ENCODE measurements at regions not wholly inside any gene's neighbourhood (a gene's known extent, or its start where the extent isn't known, plus 50 kb on each side); places are given as distances from the start of the nearest gene placed in this dataset.
A peak's percentile ranks its signal among the peaks of the same experiment; 100 is the strongest.

DNA sequence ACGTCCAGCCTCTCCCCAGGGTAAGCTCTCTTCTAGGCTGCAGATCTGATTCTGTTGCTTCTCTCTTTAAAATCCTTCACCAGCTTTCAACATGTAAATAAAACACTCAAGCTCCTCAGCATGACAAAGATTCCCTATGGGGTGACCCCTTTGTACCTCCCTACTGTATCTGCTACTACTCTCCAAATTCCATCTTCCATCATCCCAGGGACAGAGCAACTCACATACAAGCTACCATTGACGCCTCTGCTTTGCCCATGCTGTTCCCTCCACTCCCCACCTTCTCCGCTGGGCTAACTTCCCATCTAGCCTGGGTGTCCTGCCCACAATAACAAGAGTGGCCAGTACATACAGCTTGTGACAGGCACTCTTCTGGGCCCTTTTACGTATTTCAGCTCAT, 207.5 kb upstream of the ZBED5 start:
- ATAC-seq (no peak), DNase-seq (ENCODE audit: low spot score in 2 of 2) (no peak)
- Mint-ChIP-seq H3K9me3 (no peaks in the 10 kb centered on the region), H3K36me3 (no peaks in the 10 kb centered on the region), H3K4me1 (no peaks in the 10 kb centered on the region), H3K4me3 (no peak overlapping the region), H3K27ac (no peak overlapping the region)

DNA sequence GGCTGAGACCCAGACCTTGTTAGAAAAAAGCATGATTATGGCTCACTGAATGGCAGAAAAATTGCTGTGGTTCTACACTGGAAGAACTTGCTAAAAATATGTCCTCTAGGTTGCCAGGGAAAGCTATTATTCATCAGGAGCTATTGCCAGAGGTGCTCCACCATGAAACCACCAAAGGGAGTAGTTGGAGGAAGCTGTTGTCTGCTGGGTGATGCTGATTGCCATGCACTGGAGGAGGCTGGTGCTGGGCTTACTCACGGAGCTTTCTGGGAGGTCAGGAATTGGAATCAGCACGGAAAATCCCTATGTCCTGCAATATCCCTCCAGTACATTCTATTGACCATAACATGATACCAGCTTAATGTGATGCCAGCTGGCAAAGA, 199.6 kb upstream of the ZBED5 start:
- no peaks in the 10 kb centered on the region for H3K36me3 Mint-ChIP-seq
- H3K9me3 Mint-ChIP-seq = peaks cover 6% of the 10 kb centered on the region
- H3K4me3 Mint-ChIP-seq = no peak overlapping the region
- ATAC-seq (no peak), DNase-seq (ENCODE audit: low spot score in 2 of 2) (peak in 1 of 2 donors; percentile 3)
- no peak overlapping the region for H3K27ac Mint-ChIP-seq
- H3K4me1 Mint-ChIP-seq = no peaks in the 10 kb centered on the region

DNA sequence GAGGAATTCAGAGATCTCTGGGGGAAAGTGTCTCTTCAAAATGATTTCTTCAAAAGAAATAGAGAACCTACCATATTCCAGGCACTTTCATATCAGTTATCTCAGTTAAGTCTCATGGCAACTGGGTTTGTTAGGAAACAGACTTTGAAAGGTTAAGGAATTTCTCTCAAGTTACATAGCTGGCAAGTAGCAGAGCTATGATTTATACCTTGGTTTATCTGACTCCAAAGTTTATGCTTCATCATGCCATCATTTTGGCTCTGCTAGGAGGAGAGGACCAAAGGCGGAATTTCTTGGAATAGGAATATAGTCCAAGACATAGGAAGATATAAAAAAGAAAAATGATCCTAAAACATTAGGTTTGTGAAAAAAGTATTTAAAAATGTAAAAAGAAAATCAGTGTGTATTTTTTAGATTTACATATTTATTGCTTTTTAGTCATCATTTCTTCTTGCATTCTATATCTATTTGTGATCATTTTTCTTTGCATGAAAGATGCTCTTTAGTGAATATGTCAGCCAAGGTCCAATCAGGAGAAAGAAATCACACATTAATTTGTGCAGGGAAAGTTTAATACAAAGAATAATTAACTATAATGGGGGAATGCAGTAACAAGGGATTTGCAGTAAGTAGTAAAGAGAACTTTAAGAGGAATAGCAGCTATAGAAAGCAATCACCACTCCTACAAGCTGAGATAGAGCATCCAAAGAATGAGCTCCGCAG, 199.1 kb upstream of the ZBED5 start:
- ATAC-seq = no peak
- Mint-ChIP-seq H3K36me3 (no peaks in the 10 kb centered on the region), H3K27ac (no peak overlapping the region), H3K9me3 (peaks cover 6% of the 10 kb centered on the region), H3K4me1 (no peaks in the 10 kb centered on the region), H3K4me3 (no peak overlapping the region)
- DNase-seq (ENCODE audit: low spot score in 2 of 2) = no peak

DNA sequence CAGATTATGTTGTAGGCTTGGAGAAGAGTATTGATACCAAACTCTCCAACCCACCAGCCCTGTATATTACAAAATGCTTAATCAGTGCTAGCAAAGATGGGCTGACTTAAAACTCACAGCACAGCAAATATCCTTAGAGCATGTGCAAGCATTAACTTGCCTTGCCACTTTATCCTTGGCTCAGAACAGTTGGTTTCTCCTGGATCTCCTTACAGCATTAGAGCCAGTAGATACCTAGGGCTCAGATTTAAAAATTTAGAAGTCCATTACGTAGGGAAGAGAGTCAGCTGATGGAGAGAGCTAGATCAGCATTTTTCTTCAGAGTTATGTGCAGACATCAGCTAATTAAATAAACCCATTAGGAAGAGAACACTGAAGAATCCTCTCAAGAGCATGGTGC, 198.5 kb upstream of the ZBED5 start:
- Mint-ChIP-seq H3K27ac (no peak overlapping the region), H3K36me3 (no peaks in the 10 kb centered on the region), H3K4me3 (no peak overlapping the region), H3K9me3 (peaks cover 6% of the 10 kb centered on the region), H3K4me1 (no peaks in the 10 kb centered on the region)
- DNase-seq (ENCODE audit: low spot score in 2 of 2) (peak in 1 of 2 donors; percentile 2), ATAC-seq (no peak)

DNA sequence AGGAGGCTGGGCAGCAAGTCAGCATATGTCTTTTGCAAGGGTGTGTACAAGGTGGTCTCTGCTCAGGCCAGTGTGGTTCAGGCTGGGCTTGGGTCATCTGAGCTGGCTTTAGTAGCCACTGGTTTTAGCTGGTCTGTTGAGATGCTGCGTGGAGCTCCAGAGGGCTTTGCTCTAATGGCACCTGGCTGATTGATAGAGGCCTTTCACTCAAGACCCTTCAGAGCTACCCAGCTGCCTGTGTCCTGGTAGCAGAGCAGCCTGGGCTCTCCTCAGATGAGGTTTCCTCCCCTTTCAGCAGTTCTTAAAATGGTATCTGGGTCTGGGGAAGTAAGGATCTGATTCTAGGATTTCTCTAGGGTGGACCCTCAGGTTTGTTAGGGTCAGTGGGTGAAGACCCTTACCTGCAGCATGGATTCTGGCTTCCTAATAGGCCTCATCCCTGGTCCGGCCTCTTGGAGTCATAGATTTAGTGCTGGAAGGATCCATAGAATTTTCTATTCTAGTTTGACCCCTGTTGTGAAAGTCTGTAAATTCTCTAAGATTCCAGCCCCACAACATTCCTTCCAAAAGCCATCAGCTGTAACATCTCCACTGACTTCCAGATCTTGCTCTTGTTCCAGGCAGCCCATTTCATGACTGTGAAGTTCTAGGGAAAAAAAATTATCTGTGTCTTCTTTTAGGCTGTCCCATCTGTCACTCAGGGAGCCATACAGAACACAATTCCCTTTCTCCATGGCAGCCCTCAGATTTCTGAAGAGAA, 190.2 kb upstream of the ZBED5 start:
- no peaks in the 10 kb centered on the region for H3K36me3 Mint-ChIP-seq
- DNase-seq (ENCODE audit: low spot score in 2 of 2) (no peak), ATAC-seq (peak; percentile 6)
- H3K27ac Mint-ChIP-seq = no peak overlapping the region
- H3K9me3 Mint-ChIP-seq = no peaks in the 10 kb centered on the region
- no peaks in the 10 kb centered on the region for H3K4me1 Mint-ChIP-seq
- no peak overlapping the region for H3K4me3 Mint-ChIP-seq

DNA sequence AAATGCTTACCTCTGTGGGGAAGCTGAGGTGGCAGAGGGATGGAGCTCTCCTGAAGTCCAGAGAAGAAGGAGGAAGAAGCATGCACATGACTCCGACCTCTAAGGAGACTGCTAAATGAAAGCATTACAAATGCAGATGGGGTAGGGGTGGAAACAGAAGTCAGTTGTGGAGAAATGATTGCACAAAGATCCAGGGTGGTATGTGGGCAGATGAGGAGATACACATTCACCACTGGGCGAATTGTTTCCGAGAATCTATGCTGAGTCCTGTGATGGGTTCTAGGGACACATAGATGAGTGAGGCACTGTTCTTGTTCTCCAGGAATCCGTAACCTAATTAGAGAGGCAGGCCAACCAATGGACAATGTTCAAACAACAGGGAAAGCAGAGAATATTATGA, 188.9 kb upstream of the ZBED5 start:
- DNase-seq (ENCODE audit: low spot score in 2 of 2) (no peak), ATAC-seq (no peak)
- Mint-ChIP-seq H3K9me3 (no peaks in the 10 kb centered on the region), H3K36me3 (no peaks in the 10 kb centered on the region), H3K27ac (no peak overlapping the region), H3K4me3 (no peak overlapping the region), H3K4me1 (no peaks in the 10 kb centered on the region)

DNA sequence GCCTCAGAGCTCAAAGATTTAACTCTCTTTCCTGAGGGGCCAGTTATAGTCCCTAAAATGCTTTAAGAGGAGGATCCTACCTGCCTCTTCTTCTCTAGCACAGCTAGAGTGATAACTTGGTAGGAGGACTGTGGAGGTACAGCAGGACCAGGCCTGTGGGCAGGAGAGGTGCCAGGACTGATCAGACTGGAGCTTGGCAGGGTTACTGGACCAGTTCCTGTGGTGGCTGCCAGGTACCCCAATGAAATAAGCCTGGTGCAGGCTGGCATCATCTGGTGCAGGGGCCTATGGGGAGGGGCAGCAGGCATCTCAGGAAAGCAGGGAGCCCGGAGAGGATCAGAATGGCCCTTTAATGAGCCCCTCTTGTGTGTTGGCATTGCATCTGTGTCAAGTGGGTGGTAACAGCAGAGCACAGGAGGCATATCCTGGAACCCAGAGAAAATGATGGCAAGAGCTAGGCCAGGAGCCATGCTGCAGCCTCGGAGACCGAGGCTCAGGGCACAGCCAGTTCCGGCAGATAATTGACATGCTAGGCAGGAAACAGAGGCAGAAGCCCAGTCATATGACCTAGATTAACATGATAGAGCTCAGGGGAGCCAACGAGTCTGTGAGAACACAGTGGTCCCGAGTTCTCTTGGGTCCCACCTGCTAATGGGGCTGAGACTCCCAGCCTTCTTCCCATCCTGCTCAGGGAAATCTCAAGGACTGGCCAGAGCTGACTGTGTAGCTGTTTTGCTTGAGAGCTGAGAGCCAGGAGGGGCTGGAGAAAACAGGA, 187.5 kb upstream of the ZBED5 start:
- Mint-ChIP-seq H3K9me3 (no peaks in the 10 kb centered on the region), H3K36me3 (no peaks in the 10 kb centered on the region), H3K4me1 (no peaks in the 10 kb centered on the region), H3K27ac (no peak overlapping the region), H3K4me3 (no peak overlapping the region)
- ATAC-seq = peak; percentile 19
- DNase-seq (ENCODE audit: low spot score in 2 of 2) = no peak

DNA sequence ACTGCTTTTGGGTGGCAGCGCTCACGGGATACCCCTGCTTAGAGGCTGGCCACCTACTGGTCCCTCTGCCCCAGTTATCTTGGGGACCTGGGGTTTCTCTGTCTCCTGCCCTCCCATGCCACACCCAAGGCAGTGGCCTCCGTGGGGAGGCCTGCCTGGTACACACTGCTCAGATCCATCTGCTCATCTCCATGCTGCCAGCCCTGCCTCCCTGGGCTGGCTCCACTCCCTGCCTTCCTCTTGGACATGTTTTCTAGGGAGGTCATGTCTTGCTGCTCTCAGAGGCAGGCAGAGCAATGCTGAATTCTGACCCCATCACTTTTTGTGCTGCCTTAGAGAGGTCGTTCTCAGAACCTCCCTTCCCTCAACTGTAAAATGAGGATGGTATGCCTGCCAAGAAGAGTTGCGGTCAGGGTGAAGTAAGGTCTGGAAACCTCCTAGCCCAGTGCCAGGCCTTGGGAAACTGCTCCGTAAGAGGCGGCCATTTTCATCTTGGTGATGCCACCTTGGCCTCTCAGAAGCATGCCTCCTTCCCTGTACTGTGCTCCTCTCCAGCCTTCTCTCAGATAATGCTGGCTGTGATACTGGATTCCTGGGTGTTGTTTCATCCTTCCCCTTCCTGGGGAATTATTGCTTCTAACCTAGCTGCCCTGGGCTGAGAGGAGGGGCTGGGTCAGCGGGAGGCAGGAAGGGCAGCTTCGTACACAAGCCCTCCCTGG, 186.4 kb upstream of the ZBED5 start:
- Mint-ChIP-seq H3K9me3 (no peaks in the 10 kb centered on the region), H3K36me3 (no peaks in the 10 kb centered on the region), H3K4me1 (no peaks in the 10 kb centered on the region), H3K27ac (no peak overlapping the region), H3K4me3 (no peak overlapping the region)
- ATAC-seq (no peak), DNase-seq (ENCODE audit: low spot score in 2 of 2) (no peak)

DNA sequence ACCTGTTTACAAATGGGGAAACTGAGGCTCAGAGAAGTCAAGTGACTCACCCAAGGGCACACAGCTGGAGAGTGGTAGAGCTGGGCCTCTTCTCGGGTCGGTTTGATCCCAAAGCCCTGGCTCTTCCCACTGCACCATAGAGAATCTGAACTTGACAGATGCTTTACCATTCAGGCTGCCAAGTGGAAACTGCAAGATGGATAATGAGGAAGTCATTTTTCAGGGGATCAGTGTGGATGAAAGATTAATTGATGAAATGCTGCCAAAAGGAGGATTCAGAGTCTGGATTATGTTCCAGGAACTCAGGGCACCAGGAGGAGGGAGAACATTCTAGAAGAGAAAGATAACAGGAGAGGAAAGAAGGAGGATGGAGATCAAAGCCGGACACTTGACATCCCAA, 185.9 kb upstream of the ZBED5 start:
- Mint-ChIP-seq H3K9me3 (no peaks in the 10 kb centered on the region), H3K4me1 (no peaks in the 10 kb centered on the region), H3K27ac (no peak overlapping the region), H3K36me3 (no peaks in the 10 kb centered on the region), H3K4me3 (no peak overlapping the region)
- no peak for ATAC-seq
- DNase-seq (ENCODE audit: low spot score in 2 of 2) = no peak

DNA sequence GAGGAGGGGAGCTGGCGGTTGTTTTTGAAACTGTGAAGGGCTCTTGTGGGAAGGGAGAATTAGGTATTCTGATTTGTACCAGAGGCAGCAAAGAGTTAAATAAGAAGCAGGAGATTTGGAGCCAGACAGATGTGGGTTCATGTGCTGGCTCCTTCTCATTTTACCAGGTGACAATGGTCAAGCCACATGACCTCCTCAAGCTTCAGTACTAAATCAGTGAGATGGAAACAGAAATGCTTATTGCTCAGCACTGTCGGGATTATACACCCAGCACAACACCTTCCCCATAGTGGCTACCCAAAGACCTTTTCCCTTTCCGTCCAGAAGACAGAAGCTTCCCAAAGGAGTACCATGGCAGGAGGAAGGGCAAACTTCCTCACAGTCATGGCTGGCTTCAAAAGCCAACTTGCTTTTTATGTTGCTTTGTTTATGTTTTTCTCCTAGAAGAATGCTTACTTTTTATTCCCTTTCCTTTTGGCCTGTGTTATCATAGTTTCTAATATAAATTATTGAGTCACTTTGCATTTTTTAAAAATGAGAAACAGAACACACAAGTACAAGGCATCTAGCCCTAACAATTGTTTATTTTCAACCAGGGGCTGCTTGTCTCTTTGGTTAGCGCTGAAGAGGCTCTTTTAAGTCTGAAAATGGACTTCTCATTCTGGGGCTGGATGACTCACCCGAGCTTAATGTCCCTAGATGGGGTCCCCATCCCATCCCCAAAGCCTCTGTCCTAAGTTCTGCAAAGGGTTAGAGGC, 181.5 kb upstream of the ZBED5 start:
- Mint-ChIP-seq H3K36me3 (no peaks in the 10 kb centered on the region), H3K4me3 (no peak overlapping the region), H3K27ac (no peak overlapping the region), H3K9me3 (no peaks in the 10 kb centered on the region), H3K4me1 (peaks cover 3% of the 10 kb centered on the region)
- ATAC-seq (no peak), DNase-seq (ENCODE audit: low spot score in 2 of 2) (no peak)

DNA sequence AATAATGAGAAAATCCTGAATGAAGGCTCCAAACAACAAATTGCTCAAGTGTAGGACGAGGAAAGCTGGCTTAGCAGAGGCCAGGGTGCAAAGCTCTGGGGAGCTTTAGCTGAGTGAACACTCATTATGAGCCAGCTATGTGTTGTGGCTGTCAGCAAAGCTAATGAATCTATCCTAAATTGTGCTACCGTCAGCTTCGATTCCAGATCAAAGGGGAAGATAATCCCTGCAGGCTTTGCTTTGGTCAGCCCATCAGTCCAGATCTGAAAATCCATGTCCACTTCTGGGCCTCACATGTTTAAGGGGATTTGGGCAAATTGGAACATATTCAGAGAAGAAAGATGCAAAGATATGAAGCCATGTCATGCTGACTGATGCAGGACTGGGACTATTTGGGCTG, 180.9 kb upstream of the ZBED5 start:
- Mint-ChIP-seq H3K4me3 (no peak overlapping the region), H3K27ac (no peak overlapping the region), H3K36me3 (no peaks in the 10 kb centered on the region), H3K4me1 (peaks cover 5% of the 10 kb centered on the region), H3K9me3 (no peaks in the 10 kb centered on the region)
- no peak for DNase-seq (ENCODE audit: low spot score in 2 of 2)
- ATAC-seq = no peak

DNA sequence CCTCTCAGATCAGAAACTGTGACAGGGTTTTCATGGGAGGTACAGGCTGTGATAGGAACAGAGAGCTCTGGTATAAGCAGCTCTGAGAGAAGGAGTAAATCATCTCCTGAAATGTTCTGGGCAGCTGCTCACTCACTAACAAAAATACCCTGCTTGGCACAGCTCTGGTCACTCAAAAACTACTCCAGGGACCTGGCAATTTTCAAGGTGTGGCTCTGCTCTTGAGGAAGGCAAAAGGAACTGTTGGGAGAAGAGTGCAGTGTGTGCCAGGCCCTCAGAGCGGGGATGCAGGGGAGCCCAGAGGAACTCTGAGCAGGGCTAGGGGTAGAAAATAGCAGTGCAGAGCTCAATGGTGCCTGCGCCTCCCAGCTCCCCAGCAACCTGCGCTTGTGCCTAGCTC, 180.5 kb upstream of the ZBED5 start:
- DNase-seq (ENCODE audit: low spot score in 2 of 2) (no peak), ATAC-seq (no peak)
- Mint-ChIP-seq H3K36me3 (no peaks in the 10 kb centered on the region), H3K4me1 (peaks cover 5% of the 10 kb centered on the region), H3K4me3 (no peak overlapping the region), H3K27ac (no peak overlapping the region), H3K9me3 (no peaks in the 10 kb centered on the region)

DNA sequence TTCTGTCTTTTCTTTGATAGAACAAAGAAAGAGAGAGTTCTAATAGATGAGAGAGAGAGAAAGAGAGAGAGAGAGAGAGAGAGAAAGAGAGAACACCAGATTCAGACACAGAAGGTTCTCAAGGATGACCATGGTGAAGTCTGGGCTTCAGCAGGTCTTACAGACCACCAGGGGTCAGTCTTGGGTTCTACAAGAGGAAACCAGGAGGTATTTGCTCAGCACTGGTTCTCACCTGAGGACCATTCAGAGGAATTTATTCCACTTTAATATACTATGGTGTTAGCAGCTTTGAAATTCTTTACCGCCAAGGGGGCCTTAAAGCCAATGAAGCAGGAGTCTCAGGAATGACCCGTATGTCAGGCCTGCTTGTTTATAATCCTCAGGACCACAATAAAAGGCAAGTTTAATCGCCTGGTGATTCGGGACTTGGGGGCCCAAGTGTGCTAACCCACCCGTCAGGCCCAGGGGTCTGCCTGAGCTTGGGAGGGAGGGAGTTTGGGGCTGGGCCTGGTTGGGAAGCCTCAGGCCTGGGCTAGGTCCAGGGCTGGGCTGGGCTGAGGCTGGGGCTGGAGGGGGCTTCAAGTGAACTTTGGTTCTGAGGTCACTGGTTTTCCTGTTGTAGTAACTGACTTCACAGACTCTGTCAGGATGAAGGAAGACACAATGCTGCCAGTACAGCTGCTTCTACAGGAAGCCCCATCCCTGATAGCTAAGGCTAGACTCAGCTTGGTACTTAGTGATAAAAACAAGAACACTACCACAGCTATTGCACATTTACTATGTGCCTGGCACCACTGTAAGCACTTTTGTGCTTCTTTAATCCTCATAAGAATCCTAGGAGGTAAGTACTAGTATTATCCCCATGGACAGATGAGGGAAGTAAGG, 179.2 kb upstream of the ZBED5 start:
- ATAC-seq (peak; percentile 69), DNase-seq (ENCODE audit: low spot score in 2 of 2) (no peak)
- Mint-ChIP-seq H3K9me3 (no peaks in the 10 kb centered on the region), H3K4me3 (no peak overlapping the region), H3K4me1 (peaks cover 5% of the 10 kb centered on the region), H3K36me3 (no peaks in the 10 kb centered on the region), H3K27ac (no peak overlapping the region)
